ENCODE measurements at regions not wholly inside any gene's neighbourhood (a gene's known extent, or its start where the extent isn't known, plus 50 kb on each side); places are given as distances from the start of the nearest gene placed in this dataset.

DNA sequence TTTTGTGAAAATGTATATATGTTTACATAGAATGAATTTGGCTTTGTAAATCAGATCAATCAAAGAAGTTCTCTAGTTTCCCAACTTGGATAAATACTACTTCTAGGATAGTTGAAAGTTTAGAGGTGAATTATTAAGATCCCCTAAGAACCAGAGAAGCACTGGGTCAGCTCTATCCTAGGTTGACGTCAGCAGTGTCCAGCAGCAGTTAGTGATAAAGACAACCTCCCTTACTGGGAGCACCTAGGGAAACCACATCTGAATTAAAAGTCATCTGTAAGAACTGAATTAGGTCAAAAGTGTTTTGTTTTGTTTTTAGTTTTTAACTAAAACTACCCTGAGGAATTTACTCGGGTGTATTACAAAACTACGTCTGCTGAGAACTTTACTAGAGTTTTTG is 178.0 kb downstream of the POLR1F start:
- Histone ChIP-seq H2AFZ (ENCODE audit: low read depth, low read length, severe bottlenecking) (no peak overlapping the region), H3K9ac (ENCODE audit: low read length) (no peak overlapping the region), H3K9me2 (replicated peaks; ENCODE audit: insufficient read depth, low read length) (no peaks in the 10 kb centered on the region), H3K4me3 (ENCODE audit: insufficient read depth, low read length, poor library complexity, severe bottlenecking) (no peak overlapping the region), H3K27ac (ENCODE audit: low read depth, low read length) (no peak overlapping the region), H3K79me2 (ENCODE audit: insufficient read depth, low read length) (no peaks in the 10 kb centered on the region), H3F3A (ENCODE audit: insufficient read depth) (no peaks in the 10 kb centered on the region), H3K36me3 (ENCODE audit: low read length) (no peaks in the 10 kb centered on the region), H3K9me3 (ENCODE audit: insufficient read depth, low read length) (0 out of 2 replicates have a peak, but pooled peaks cover 3% of the 10 kb centered on the region), H4K20me1 (ENCODE audit: low read depth, low read length) (no peaks in the 10 kb centered on the region), H3K27me3 (ENCODE audit: low read length) (no peaks in the 10 kb centered on the region), H3K4me2 (ENCODE audit: low read depth, low read length, poor library complexity, severe bottlenecking) (no peak overlapping the region)
- TF ChIP-seq, protein P1, sequence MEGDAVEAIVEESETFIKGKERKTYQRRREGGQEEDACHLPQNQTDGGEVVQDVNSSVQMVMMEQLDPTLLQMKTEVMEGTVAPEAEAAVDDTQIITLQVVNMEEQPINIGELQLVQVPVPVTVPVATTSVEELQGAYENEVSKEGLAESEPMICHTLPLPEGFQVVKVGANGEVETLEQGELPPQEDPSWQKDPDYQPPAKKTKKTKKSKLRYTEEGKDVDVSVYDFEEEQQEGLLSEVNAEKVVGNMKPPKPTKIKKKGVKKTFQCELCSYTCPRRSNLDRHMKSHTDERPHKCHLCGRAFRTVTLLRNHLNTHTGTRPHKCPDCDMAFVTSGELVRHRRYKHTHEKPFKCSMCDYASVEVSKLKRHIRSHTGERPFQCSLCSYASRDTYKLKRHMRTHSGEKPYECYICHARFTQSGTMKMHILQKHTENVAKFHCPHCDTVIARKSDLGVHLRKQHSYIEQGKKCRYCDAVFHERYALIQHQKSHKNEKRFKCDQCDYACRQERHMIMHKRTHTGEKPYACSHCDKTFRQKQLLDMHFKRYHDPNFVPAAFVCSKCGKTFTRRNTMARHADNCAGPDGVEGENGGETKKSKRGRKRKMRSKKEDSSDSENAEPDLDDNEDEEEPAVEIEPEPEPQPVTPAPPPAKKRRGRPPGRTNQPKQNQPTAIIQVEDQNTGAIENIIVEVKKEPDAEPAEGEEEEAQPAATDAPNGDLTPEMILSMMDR (IDR thresholded peaks at IDR 0.05; ENCODE audit: insufficient read depth, low read length, poor library complexity, severe bottlenecking), result no peak
- TF ChIP-seq EZH2phosphoT487 (conservative IDR thresholded peaks at IDR 0.05; ENCODE audit: low read length), result no peak

DNA sequence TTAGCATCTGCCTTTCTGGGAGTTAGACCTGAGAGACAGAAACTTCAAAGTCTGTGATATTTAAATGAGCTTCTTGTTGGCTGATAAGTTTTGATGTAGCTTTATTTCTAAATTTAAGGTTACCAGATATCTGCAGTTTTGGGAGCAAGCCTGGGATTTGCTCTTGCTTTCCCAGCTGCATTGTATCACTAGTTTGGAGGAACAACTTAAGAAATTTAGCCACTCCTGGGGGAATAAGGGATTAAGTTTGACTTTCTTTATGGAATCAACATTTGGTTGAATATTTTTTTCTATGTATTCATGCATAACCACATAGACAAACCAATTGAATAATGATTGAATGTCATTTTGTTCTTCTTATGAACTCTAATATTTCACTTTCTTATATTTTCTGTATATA is 178.6 kb downstream of the POLR1F start:
- Histone ChIP-seq H3K79me2 (ENCODE audit: insufficient read depth, low read length) (no peaks in the 10 kb centered on the region), H3F3A (ENCODE audit: insufficient read depth) (no peaks in the 10 kb centered on the region), H3K27ac (ENCODE audit: low read depth, low read length) (no peak overlapping the region), H3K9me2 (replicated peaks; ENCODE audit: insufficient read depth, low read length) (no peaks in the 10 kb centered on the region), H3K9ac (ENCODE audit: low read length) (no peak overlapping the region), H3K36me3 (ENCODE audit: low read length) (no peaks in the 10 kb centered on the region), H2AFZ (ENCODE audit: low read depth, low read length, severe bottlenecking) (no peak overlapping the region), H3K9me3 (ENCODE audit: insufficient read depth, low read length) (0 out of 2 replicates have a peak, but pooled peaks cover 3% of the 10 kb centered on the region), H3K27me3 (ENCODE audit: low read length) (no peaks in the 10 kb centered on the region), H3K4me3 (ENCODE audit: insufficient read depth, low read length, poor library complexity, severe bottlenecking) (no peak overlapping the region), H4K20me1 (ENCODE audit: low read depth, low read length) (no peaks in the 10 kb centered on the region), H3K4me2 (ENCODE audit: low read depth, low read length, poor library complexity, severe bottlenecking) (no peak overlapping the region)
- TF ChIP-seq, protein P1 (IDR thresholded peaks at IDR 0.05; ENCODE audit: insufficient read depth, low read length, poor library complexity, severe bottlenecking), result no peak
- TF ChIP-seq EZH2phosphoT487 (conservative IDR thresholded peaks at IDR 0.05; ENCODE audit: low read length), result no peak

DNA sequence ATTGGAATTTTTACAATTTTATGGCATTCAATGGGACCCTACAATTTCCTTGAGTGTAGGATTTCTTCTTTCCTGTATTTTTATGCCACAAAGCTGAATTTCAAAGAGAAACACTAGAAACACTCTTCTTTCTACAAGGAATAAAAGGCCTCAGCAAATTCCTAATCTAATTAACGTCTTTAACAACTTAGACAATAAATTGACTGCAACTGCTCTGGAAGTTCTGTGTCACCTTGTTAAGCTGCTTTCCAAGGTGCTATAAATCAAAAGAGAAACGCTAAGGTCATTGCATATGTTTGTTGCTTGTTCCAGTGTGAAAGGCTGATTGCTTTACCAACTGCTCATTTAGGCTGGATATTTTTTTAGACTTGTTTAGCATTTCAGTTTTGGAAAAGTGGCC is 182.2 kb downstream of the POLR1F start:
- Histone ChIP-seq H3K79me2 (ENCODE audit: insufficient read depth, low read length) (no peaks in the 10 kb centered on the region), H3K9ac (ENCODE audit: low read length) (no peak overlapping the region), H4K20me1 (ENCODE audit: low read depth, low read length) (no peaks in the 10 kb centered on the region), H3K4me3 (ENCODE audit: insufficient read depth, low read length, poor library complexity, severe bottlenecking) (no peak overlapping the region), H3K36me3 (ENCODE audit: low read length) (no peaks in the 10 kb centered on the region), H3F3A (ENCODE audit: insufficient read depth) (no peaks in the 10 kb centered on the region), H3K4me2 (ENCODE audit: low read depth, low read length, poor library complexity, severe bottlenecking) (no peak overlapping the region), H3K27ac (ENCODE audit: low read depth, low read length) (no peak overlapping the region), H3K9me3 (ENCODE audit: insufficient read depth, low read length) (no peaks in the 10 kb centered on the region), H3K9me2 (replicated peaks; ENCODE audit: insufficient read depth, low read length) (no peaks in the 10 kb centered on the region), H2AFZ (ENCODE audit: low read depth, low read length, severe bottlenecking) (no peak overlapping the region), H3K27me3 (ENCODE audit: low read length) (no peaks in the 10 kb centered on the region)
- TF ChIP-seq, protein P1 (IDR thresholded peaks at IDR 0.05; ENCODE audit: insufficient read depth, low read length, poor library complexity, severe bottlenecking), result no peak
- no peak for TF ChIP-seq EZH2phosphoT487 (conservative IDR thresholded peaks at IDR 0.05; ENCODE audit: low read length)
